PC-9 (cell line): ENCODE measurements at regions not wholly inside any gene's neighbourhood (a gene's known extent, or its start where the extent isn't known, plus 50 kb on each side); places are given as distances from the start of the nearest gene placed in this dataset.

Source experiments
- BruUV-seq: library from RNA; stranded (reverse); fragments of 400-500 nt; replicated peaks from 2 replicates; lab custom pipeline; 2021; lab: Mats Ljungman, UMichigan
- CTCF ChIA-PET: fragments of 300-600 bp; sonication (Branson Sonifier 250); formaldehyde crosslinking; loops from one replicate; lab custom pipeline; 2022; ENCODE audit warnings: antibody characterized with exemption; lab: Charles Lee
- POLR2A ChIA-PET: fragments of 300-600 bp; sonication (Branson Sonifier 250); formaldehyde crosslinking; loops from one replicate; lab custom pipeline; 2022; ENCODE audit warnings: antibody characterized with exemption; ENCODE audit not compliant: unreplicated experiment; lab: Charles Lee
- DNase-seq, 2 experiments: peaks; one replicate each; pipeline versions ENCODE4 v3.0.0 to v3.0.0-alpha.2; 2015 to 2022; ENCODE audit warnings: mixed read lengths in 1 of 2
- H2AFZ ChIP-seq: fragments of 200-600 bp; sonication (generic); 2 replicates; pipeline ENCODE4 v1.8.1; 2017; ENCODE audit warnings: antibody characterized with exemption
- H3F3A ChIP-seq: fragments of 200-600 bp; sonication (generic); 2 replicates; pipeline ENCODE4 v1.8.1; 2017; ENCODE audit warnings: antibody characterized with exemption, mild to moderate bottlenecking, low read depth; ENCODE audit not compliant: insufficient read depth
- H3K27ac ChIP-seq: fragments of 200-600 bp; sonication (generic); 2 replicates; pipeline ENCODE4 v1.6.1; 2016; ENCODE audit warnings: mixed run types
- H3K27me3 ChIP-seq: fragments of 200-600 bp; sonication (generic); 2 replicates; pipeline ENCODE4 v1.6.1; 2016; ENCODE audit warnings: low read depth, mixed run types; ENCODE audit not compliant: insufficient read depth
- H3K36me3 ChIP-seq: fragments of 200-600 bp; sonication (generic); 2 replicates; pipeline ENCODE4 v1.6.1; 2016; ENCODE audit warnings: low read depth, mixed run types
- H3K4me1 ChIP-seq: fragments of 200-600 bp; sonication (generic); replicated peaks from 2 replicates; pipeline ENCODE4 v1.6.1; 2016; ENCODE audit warnings: mixed run types; ENCODE audit not compliant: insufficient read depth
- H3K4me2 ChIP-seq: fragments of 200-600 bp; sonication (generic); 2 replicates; pipeline ENCODE4 v1.6.1; 2017; ENCODE audit warnings: mixed run types
- H3K4me3 ChIP-seq: fragments of 200-600 bp; sonication (generic); 2 replicates; pipeline ENCODE4 v1.6.1; 2016; ENCODE audit warnings: mixed run types
- H3K79me2 ChIP-seq: fragments of 200-600 bp; sonication (generic); 2 replicates; pipeline ENCODE4 v1.6.1; 2017; ENCODE audit warnings: low read depth, mixed run types
- H3K9me2 ChIP-seq: fragments of 200-600 bp; sonication (generic); 2 replicates; pipeline ENCODE4 v1.8.1; 2017; ENCODE audit warnings: mild to moderate bottlenecking; ENCODE audit not compliant: insufficient read depth
- H3K9me3 ChIP-seq: fragments of 200-600 bp; sonication (generic); 2 replicates; pipeline ENCODE4 v1.8.1; 2016; ENCODE audit warnings: low read depth; ENCODE audit not compliant: insufficient read depth
- H4K20me1 ChIP-seq: fragments of 200-600 bp; sonication (generic); 2 replicates; pipeline ENCODE4 v1.8.1; 2017; ENCODE audit not compliant: insufficient read depth
- CTCF ChIP-seq: fragments of 200-600 bp; sonication (generic); conservative IDR thresholded peaks from 2 replicates; pipeline ENCODE4 v1.6.1; 2017; ENCODE audit warnings: mixed run types, antibody characterized with exemption, mild to moderate bottlenecking, moderate library complexity
- EZH2 ChIP-seq: fragments of 200-600 bp; sonication (generic); IDR thresholded peaks from 2 replicates; pipeline ENCODE4 v1.8.0; 2017; ENCODE audit warnings: antibody characterized with exemption, low read depth
- intact Hi-C: fragments of 100-400 bp; cut with micrococcal nuclease; formaldehyde crosslinking; loops from one replicate; pipeline ENCODE4 v1.10.0; 2022; ENCODE audit not compliant: unreplicated experiment

DNA sequence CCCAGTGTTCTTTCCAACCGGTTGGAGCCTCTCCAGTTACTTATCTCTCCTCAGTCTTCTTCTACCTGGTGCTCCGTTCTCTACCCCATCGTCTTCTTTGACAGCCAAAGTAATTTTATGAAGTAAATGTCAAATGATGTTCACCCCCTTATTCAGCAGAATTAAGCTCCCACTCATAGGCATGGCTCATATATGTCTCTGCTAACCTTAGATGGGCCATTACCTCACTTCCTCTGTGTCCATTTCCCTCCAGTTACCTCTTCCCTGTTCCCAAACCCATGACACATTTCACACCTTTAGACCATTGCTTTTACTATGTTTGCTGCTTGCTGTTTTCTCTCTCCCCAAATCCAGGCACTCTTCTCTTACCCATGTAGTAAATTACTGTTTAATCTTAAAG is 607.0 kb downstream of the RNF144A start:
- Histone ChIP-seq H3K79me2 (no peaks in the 10 kb centered on the region), H3K9me3 (no peaks in the 10 kb centered on the region), H3K27me3 (no peaks in the 10 kb centered on the region; the same call in 1 of the 2 replicates), H3K4me3 (no peak overlapping the region), H3K4me2 (no peak overlapping the region), H3K4me1 (no peaks in the 10 kb centered on the region), H3K9me2 (no peaks in the 10 kb centered on the region), H3K36me3 (no peaks in the 10 kb centered on the region), H4K20me1 (no peaks in the 10 kb centered on the region), H3F3A (no peaks in the 10 kb centered on the region), H3K27ac (no peak overlapping the region), H2AFZ (0 out of 2 replicates have a peak overlapping the region, but pooled peaks have one; percentile 31)
- ChIA-PET POLR2A (no interaction called here), CTCF (no interaction called here)
- no TSS peak for BruUV-seq
- TF ChIP-seq CTCF (no peak), EZH2 (no peak)
- no peak for DNase-seq
- intact Hi-C loops = no loop called here

GRCh38 chr2:7525746-7526145 is 608.5 kb downstream of the RNF144A start:
- Histone ChIP-seq H3K4me3 (no peak overlapping the region), H3K27ac (no peak overlapping the region), H3K4me1 (no peaks in the 10 kb centered on the region), H3K36me3 (no peaks in the 10 kb centered on the region), H3K9me2 (no peaks in the 10 kb centered on the region), H2AFZ (no peak overlapping the region), H4K20me1 (no peaks in the 10 kb centered on the region), H3F3A (no peaks in the 10 kb centered on the region), H3K4me2 (no peak overlapping the region), H3K9me3 (no peaks in the 10 kb centered on the region), H3K27me3 (no peaks in the 10 kb centered on the region; the same call in 1 of the 2 replicates), H3K79me2 (no peaks in the 10 kb centered on the region)
- TF ChIP-seq EZH2 (no peak), CTCF (no peak)
- no peak for DNase-seq
- ChIA-PET POLR2A (no interaction called here), CTCF (no interaction called here)
- intact Hi-C loops = no loop called here
- BruUV-seq = no TSS peak

DNA sequence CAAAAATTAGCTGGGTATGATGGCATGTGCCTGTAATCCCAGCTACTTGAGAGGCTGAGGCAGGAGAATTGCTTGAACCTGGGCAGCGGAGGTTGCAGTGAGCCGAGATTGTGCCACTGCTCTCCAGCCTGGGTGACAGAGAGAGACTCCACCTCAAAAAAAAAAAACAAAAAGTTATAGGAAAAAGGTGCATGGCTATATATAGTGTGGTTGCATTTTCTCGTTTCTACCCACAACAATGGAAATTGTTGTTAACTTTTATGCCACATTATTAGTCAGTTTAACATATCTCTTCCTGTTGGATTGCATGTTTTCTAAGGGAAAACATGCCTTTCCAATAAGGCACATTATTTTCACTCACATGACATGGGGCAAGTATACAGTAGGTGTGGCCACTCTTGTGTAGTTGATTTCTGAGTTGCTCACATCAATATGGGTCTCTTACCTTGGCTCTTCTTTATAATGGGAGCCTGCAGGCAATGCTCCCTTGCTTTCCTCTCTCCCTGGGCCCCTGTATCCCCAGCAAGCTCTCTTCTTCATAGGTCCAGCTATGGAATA is 610.0 kb downstream of the RNF144A start:
- Histone ChIP-seq H3K79me2 (no peaks in the 10 kb centered on the region), H3K9me2 (no peaks in the 10 kb centered on the region), H3K36me3 (no peaks in the 10 kb centered on the region), H3K4me3 (no peak overlapping the region), H4K20me1 (no peaks in the 10 kb centered on the region), H3K4me1 (no peaks in the 10 kb centered on the region), H3K27me3 (no peaks in the 10 kb centered on the region; the same call in 1 of the 2 replicates), H3K4me2 (no peak overlapping the region), H2AFZ (no peak overlapping the region), H3K9me3 (no peaks in the 10 kb centered on the region), H3K27ac (no peak overlapping the region), H3F3A (no peaks in the 10 kb centered on the region)
- intact Hi-C loops = no loop called here
- TF ChIP-seq EZH2 = no peak
- no peak for TF ChIP-seq CTCF
- CTCF ChIA-PET = no interaction called here
- POLR2A ChIA-PET = no interaction called here
- no TSS peak for BruUV-seq
- DNase-seq = no peak
